BJ (cell line): ENCODE measurements at regions not wholly inside any gene's neighbourhood (a gene's known extent, or its start where the extent isn't known, plus 50 kb on each side); places are given as distances from the start of the nearest gene placed in this dataset.

Source experiments
- CTCF ChIA-PET: fragments of 350-600 bp; formaldehyde crosslinking; extraction: SDS; loops from one replicate; lab custom pipeline; 2021; ENCODE audit warnings: antibody characterized with exemption, inconsistent platforms; lab: Yijun Ruan, JAX
- POLR2A ChIA-PET: fragments of 300-600 bp; sonication (Branson Sonifier 250); formaldehyde crosslinking; extraction: SDS; loops from one replicate; lab custom pipeline; 2021; ENCODE audit warnings: antibody characterized with exemption; lab: Charles Lee
- DNase-seq: peaks from one replicate; pipeline ENCODE4 v3.0.0-alpha.2; 2011; ENCODE audit warnings: low read depth
- H3K27me3 ChIP-seq: 2 replicates; pipeline ENCODE4 v1.6.0; 2011; ENCODE audit warnings: low read length; ENCODE audit not compliant: control insufficient read depth, insufficient read depth
- H3K36me3 ChIP-seq: 2 replicates; pipeline ENCODE4 v1.5.1; 2011; ENCODE audit warnings: low read length; ENCODE audit not compliant: control insufficient read depth, insufficient read depth
- H3K4me3 ChIP-seq: 2 replicates; pipeline ENCODE4 v1.5.1; 2011; ENCODE audit warnings: low read depth, mild to moderate bottlenecking, control low read depth, low read length
- TF ChIP-seq, protein P1 (sequence below): IDR thresholded peaks from 2 replicates; pipeline ENCODE4 v1.5.1; 2011; ENCODE audit warnings: low read depth, mild to moderate bottlenecking, control low read depth, inconsistent platforms, low read length, moderate library complexity; ENCODE audit not compliant: insufficient read depth

DNA sequence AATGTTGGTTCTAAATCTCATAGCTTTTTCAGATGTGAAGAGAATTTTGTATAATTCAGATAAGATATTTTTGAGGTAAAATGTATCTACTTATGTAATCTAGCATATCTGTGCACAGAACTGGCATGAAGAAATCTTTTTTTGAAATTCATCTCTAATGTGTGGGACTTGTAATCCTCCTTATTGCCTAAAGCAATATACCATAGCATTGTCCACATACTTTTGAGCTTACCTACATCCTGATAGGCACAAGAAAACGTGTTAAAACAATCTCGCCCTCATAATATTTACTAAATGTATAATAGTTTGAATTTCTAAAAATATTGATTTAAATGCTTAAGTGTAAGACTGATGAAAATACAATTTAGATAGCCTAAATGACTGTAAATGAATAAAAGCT, 1686.5 kb upstream of the ACO1 start:
- POLR2A ChIA-PET: no interaction called here
- Histone ChIP-seq H3K36me3 (no peaks in the 10 kb centered on the region), H3K27me3 (no peaks in the 10 kb centered on the region), H3K4me3 (no peak overlapping the region)
- TF ChIP-seq, protein P1, sequence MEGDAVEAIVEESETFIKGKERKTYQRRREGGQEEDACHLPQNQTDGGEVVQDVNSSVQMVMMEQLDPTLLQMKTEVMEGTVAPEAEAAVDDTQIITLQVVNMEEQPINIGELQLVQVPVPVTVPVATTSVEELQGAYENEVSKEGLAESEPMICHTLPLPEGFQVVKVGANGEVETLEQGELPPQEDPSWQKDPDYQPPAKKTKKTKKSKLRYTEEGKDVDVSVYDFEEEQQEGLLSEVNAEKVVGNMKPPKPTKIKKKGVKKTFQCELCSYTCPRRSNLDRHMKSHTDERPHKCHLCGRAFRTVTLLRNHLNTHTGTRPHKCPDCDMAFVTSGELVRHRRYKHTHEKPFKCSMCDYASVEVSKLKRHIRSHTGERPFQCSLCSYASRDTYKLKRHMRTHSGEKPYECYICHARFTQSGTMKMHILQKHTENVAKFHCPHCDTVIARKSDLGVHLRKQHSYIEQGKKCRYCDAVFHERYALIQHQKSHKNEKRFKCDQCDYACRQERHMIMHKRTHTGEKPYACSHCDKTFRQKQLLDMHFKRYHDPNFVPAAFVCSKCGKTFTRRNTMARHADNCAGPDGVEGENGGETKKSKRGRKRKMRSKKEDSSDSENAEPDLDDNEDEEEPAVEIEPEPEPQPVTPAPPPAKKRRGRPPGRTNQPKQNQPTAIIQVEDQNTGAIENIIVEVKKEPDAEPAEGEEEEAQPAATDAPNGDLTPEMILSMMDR: no peak
- CTCF ChIA-PET: no interaction called here
- no peak for DNase-seq

DNA sequence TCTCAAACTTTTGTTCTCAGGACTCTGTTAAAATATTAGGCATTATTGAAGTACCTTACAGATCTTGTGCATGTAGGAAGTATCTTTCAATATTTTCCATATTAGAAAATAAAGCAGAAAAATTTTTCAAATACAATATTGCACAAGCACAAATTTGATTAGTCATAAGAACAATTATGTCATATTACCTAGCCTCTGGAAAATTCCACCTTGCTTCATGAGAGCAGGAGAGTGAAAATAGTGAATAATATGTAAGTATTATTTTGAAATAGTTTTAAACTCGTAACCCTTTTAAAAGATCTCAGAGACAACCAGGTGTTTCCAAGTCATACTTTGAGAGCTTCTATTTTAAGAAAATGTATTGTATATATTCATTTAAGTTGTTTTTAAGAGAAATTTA, 1672.9 kb upstream of the ACO1 start:
- Histone ChIP-seq H3K27me3 (no peaks in the 10 kb centered on the region), H3K4me3 (no peak overlapping the region), H3K36me3 (no peaks in the 10 kb centered on the region)
- DNase-seq: no peak
- ChIA-PET POLR2A (no interaction called here), CTCF (no interaction called here)
- TF ChIP-seq, protein P1: no peak

DNA sequence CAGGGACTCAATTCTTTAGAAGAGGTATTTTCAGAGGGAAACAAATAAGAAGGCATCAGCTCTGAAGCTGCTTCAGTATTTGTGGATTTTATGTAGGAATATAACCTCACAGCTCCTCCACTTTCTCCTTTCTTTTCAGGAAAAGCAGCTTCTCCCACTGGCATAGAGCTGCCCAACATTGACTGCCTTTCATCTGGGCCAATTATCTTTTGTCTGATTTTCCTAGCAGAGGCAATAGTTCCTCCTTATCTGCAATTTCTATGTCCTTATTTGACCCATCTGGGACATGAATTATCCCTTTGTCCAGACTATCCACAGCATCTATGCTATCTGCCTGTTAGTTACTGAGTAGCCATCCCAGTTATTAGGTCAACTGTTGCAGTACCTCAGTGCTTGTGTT, 1671.2 kb upstream of the ACO1 start:
- Histone ChIP-seq H3K27me3 (no peaks in the 10 kb centered on the region), H3K36me3 (no peaks in the 10 kb centered on the region), H3K4me3 (no peak overlapping the region)
- TF ChIP-seq, protein P1: no peak
- ChIA-PET CTCF (no interaction called here), POLR2A (no interaction called here)
- DNase-seq: no peak

GRCh38 chr9:30714389-30714788, 1670.1 kb upstream of the ACO1 start:
- no peaks in the 10 kb centered on the region for H3K27me3 ChIP-seq
- H3K4me3 ChIP-seq: no peak overlapping the region
- no peaks in the 10 kb centered on the region for H3K36me3 ChIP-seq
- DNase-seq: no peak
- ChIA-PET CTCF (no interaction called here), POLR2A (no interaction called here)
- TF ChIP-seq, protein P1: no peak

DNA sequence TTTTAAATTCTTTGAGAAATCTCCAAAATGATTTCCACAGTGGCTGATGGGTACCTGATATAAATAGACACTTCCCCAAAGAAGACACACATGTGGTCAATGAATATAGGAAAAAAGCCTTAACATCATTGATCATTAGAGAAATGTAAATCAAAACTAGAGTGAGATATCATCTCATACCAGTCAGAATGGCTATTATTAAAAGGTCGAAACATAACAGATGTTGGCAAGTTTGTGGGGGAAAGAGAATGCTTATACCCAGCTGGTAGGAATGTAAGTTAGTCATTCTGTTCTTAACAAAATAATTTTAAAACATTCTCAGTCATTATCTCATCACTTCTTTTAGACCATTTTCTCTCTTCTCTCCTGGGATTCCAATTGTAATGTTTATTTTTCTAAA, 1666.0 kb upstream of the ACO1 start:
- H3K4me3 ChIP-seq: no peak overlapping the region
- H3K27me3 ChIP-seq: no peaks in the 10 kb centered on the region
- DNase-seq: no peak
- CTCF ChIA-PET: no interaction called here
- TF ChIP-seq, protein P1: no peak
- POLR2A ChIA-PET: no interaction called here
- no peaks in the 10 kb centered on the region for H3K36me3 ChIP-seq
